Tibial artery (tissue), 4 donors: ENCODE measurements at regions not wholly inside any gene's neighbourhood (a gene's known extent, or its start where the extent isn't known, plus 50 kb on each side); places are given as distances from the start of the nearest gene placed in this dataset.

ENCODE experiments used
- DNase-seq, 2 donors: peaks; one replicate each; pipeline ENCODE4 v3.0.0-alpha.2; 2019
- H3K27ac ChIP-seq, 2 donors: fragments of 200-600 bp; sonication (generic) in 1 of 2; 1 replicate in 1 of 2; 2 replicates in 1 of 2; pipeline ENCODE4 v1.5.1; 2018 to 2019; ENCODE audit warnings: mild to moderate bottlenecking in 1 of 2
- H3K27me3 ChIP-seq, 2 donors: fragments of 200-600 bp; sonication (generic) in 1 of 2; one replicate each; pipeline versions ENCODE4 v1.5.1 to v1.6.0; 2016 to 2019
- H3K36me3 ChIP-seq, 3 donors: fragments of 200-600 bp; sonication (generic) in 2 of 3; one replicate each; pipeline ENCODE4 v1.5.1; 2016 to 2019; ENCODE audit warnings: mild to moderate bottlenecking in 2 of 3
- H3K4me1 ChIP-seq, 4 donors: fragments of 200-600 bp; sonication (generic) in 2 of 4; 1 replicate in 3 of 4; 2 replicates in 1 of 4; pipeline ENCODE4 v1.5.1; 2016 to 2019
- H3K4me3 ChIP-seq, 2 donors: fragments of 200-600 bp; sonication (generic) in 1 of 2; 1 replicate in 1 of 2; 2 replicates in 1 of 2; pipeline ENCODE4 v1.5.1; 2018 to 2019; ENCODE audit warnings: mild to moderate bottlenecking in 2 of 2
- H3K9me3 ChIP-seq, 3 donors: fragments of 200-600 bp; sonication (generic) in 1 of 3; one replicate each; pipeline ENCODE4 v1.5.1; 2016 to 2019
- CTCF ChIP-seq, 2 experiments: fragments of 200-600 bp in 1 of 2; fragments of 450-650 bp in 1 of 2; IDR thresholded peaks; one replicate each; pipeline ENCODE4 v1.5.1; 2017 to 2019; ENCODE audit warnings: antibody characterized with exemption in 2 of 2, mild to moderate bottlenecking in 1 of 2, moderate library complexity in 1 of 2
- intact Hi-C: fragments of 100-400 bp; cut with DNase I; formaldehyde crosslinking; loops from one replicate; pipeline ENCODE4 v1.15.0; 2023; ENCODE audit warnings: low total_unique reads

GRCh38 chr1:201647722-201648065 lies 108.8 kb downstream of the NAV1 start:
- intact Hi-C loops = no loop called here
- peak overlapping the region; percentile 51 to 63 for H3K4me3 ChIP-seq
- no peaks in the 10 kb centered on the region for H3K36me3 ChIP-seq
- no peak for TF ChIP-seq CTCF (IDR thresholded peaks at IDR 0.05)
- no peak for DNase-seq
- peak overlapping the region in 1 of 2 donors; percentile 9 for H3K27ac ChIP-seq
- peaks cover 0 to 40% (median 33%) of the 10 kb centered on the region in 4 donors for H3K4me1 ChIP-seq
- no peaks in the 10 kb centered on the region for H3K9me3 ChIP-seq
- H3K27me3 ChIP-seq = no peaks in the 10 kb centered on the region

- Histone ChIP-seq H3K4me3 (peak overlapping the region; percentile 51 to 63), H3K27me3 (no peaks in the 10 kb centered on the region), H3K9me3 (no peaks in the 10 kb centered on the region), H3K36me3 (no peaks in the 10 kb centered on the region), H3K27ac (peak overlapping the region in 1 of 2 donors; percentile 9), H3K4me1 (peaks cover 0 to 40% (median 33%) of the 10 kb centered on the region in 4 donors)
- TF ChIP-seq CTCF (IDR thresholded peaks at IDR 0.05) = no peak
- peak; percentile 42 to 70 for DNase-seq
- intact Hi-C loops = no loop called here
Measured at GRCh38 chr1:201648066-201648906, 109.4 kb downstream of the NAV1 start.

- Histone ChIP-seq H3K36me3 (no peaks in the 10 kb centered on the region), H3K4me3 (peak overlapping the region; percentile 51 to 63), H3K9me3 (no peaks in the 10 kb centered on the region), H3K27me3 (no peaks in the 10 kb centered on the region), H3K4me1 (peaks cover 0 to 40% (median 33%) of the 10 kb centered on the region in 4 donors), H3K27ac (peak overlapping the region; percentile 51 to 59)
- no peak for TF ChIP-seq CTCF (IDR thresholded peaks at IDR 0.05)
- DNase-seq = peak in 1 of 2 donors; percentile 70
- intact Hi-C loops = no loop called here
Measured at GRCh38 chr1:201648907-201649721, 110.2 kb downstream of the NAV1 start.

- peak overlapping the region; percentile 51 to 59 for H3K27ac ChIP-seq
- H3K9me3 ChIP-seq = no peaks in the 10 kb centered on the region
- peak overlapping the region; percentile 51 to 63 for H3K4me3 ChIP-seq
- no peaks in the 10 kb centered on the region for H3K36me3 ChIP-seq
- peak; percentile 85 to 88 for DNase-seq
- no peaks in the 10 kb centered on the region for H3K27me3 ChIP-seq
- no peak for TF ChIP-seq CTCF (IDR thresholded peaks at IDR 0.05)
- H3K4me1 ChIP-seq = peaks cover 0 to 40% (median 33%) of the 10 kb centered on the region in 4 donors
- intact Hi-C loops = no loop called here
Measured at GRCh38 chr1:201649761-201650622, 111.1 kb downstream of the NAV1 start.

- Histone ChIP-seq H3K4me1 (peaks cover 0 to 40% (median 33%) of the 10 kb centered on the region in 4 donors), H3K9me3 (no peaks in the 10 kb centered on the region), H3K27me3 (no peaks in the 10 kb centered on the region), H3K27ac (peak overlapping the region; percentile 51 to 59), H3K36me3 (no peaks in the 10 kb centered on the region), H3K4me3 (peak overlapping the region; percentile 51 to 63)
- intact Hi-C loops = no loop called here
- no peak for DNase-seq
- TF ChIP-seq CTCF (IDR thresholded peaks at IDR 0.05) = no peak
Measured at GRCh38 chr1:201650623-201650933, 111.7 kb downstream of the NAV1 start.
